ENCODE measurements at regions not wholly inside any gene's neighbourhood (a gene's known extent, or its start where the extent isn't known, plus 50 kb on each side); places are given as distances from the start of the nearest gene placed in this dataset.

DNA sequence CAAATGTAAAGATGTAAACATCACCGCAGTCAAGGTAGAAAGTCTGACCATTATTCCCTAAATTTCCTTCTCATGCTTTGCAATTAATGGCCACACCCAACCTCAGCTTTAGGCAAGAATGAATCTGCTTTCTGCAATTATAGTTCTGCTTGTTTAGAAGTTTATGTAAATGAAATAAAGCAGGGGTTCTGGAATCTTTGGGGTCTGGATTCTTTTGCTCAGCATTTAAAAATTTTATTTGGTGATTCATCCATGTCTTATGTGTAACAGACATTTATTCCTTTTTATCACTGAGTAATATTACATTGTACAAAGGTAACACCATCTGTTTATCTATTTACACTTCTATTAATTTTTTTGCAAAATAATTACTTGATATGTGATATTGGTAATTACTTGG, 613.6 kb downstream of the UTRN start:
- DNase-seq (ENCODE audit: low spot score) (no peak), ATAC-seq (no peak), FAIRE-seq (no peak)
- H3K27me3 ChIP-seq (ENCODE audit: control insufficient read depth in 1 of 2, insufficient read depth in 2 of 2, low read length in 2 of 2), result no peaks in the 10 kb centered on the region
- no peak overlapping the region for H3K4me3 ChIP-seq (replicated peaks in 1 of 3; ENCODE audit: insufficient read depth in 1 of 3, low read depth in 2 of 3, low read length in 3 of 3)
- H3K4me2 ChIP-seq (ENCODE audit: low read depth, low read length), result no peak overlapping the region
- TF ChIP-seq, protein P1, sequence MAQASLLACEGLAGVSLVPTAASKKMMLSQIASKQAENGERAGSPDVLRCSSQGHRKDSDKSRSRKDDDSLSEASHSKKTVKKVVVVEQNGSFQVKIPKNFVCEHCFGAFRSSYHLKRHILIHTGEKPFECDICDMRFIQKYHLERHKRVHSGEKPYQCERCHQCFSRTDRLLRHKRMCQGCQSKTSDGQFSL (CRISPR knock-in tag; IDR thresholded peaks at IDR 0.05), result no peak
- TF ChIP-seq RORA (CRISPR knock-in tag; IDR thresholded peaks at IDR 0.05) (no peak), SALL2 (CRISPR knock-in tag; IDR thresholded peaks at IDR 0.05) (no peak), ZEB1 (IDR thresholded peaks at IDR 0.05; ENCODE audit: insufficient replicate concordance, low read depth) (no peak), ZNF652 (CRISPR knock-in tag; IDR thresholded peaks at IDR 0.05; ENCODE audit: borderline replicate concordance, low read depth) (no peak), YY1 (IDR thresholded peaks at IDR 0.05; ENCODE audit: insufficient read depth, insufficient replicate concordance, low read depth, low read length) (no peak), SMARCC2 (IDR thresholded peaks at IDR 0.05) (no peak)
- no TSS peak for BruUV-seq (replicated peaks)
- WGBS (ENCODE audit: low lambda C conversion rate), result 95% methylated on average over 1 of the region's 1 CpG
- no peak overlapping the region for H3K9ac ChIP-seq (ENCODE audit: insufficient read depth, low read depth, low read length)
- no peaks in the 10 kb centered on the region for H3K9me3 ChIP-seq (ENCODE audit: low read length)
- intact Hi-C loops (cut with micrococcal nuclease; ENCODE audit: unreplicated experiment), result no loop called here
- H4K20me1 ChIP-seq (ENCODE audit: insufficient read depth, low read length), result no peaks in the 10 kb centered on the region
- in situ Hi-C loops (cut with HindIII; ENCODE audit: extremely low pct_ligation_motif_present, low pct_unique_long_range_greater_than_20kb), result no loop called here
- no peaks in the 10 kb centered on the region for H3K79me2 ChIP-seq (ENCODE audit: insufficient read depth, low read length)
- H3K27ac ChIP-seq (ENCODE audit: extremely low read length, insufficient read depth, low read length), result no peak overlapping the region
- ChIA-PET POLR2A (no interaction called here), CTCF (ENCODE audit: low intra/inter-chr PET ratio, low total read pairs) (no interaction called here)
- no peaks in the 10 kb centered on the region for H3K36me3 ChIP-seq (replicated peaks in 1 of 2; ENCODE audit: control insufficient read depth in 1 of 2, insufficient read depth in 2 of 2, low read length in 2 of 2)
- H2AFZ ChIP-seq (ENCODE audit: low read length), result no peak overlapping the region
- H3K4me1 ChIP-seq (ENCODE audit: insufficient read depth, low read length), result 0 out of 2 replicates have a peak, but pooled peaks cover 8% of the 10 kb centered on the region

DNA sequence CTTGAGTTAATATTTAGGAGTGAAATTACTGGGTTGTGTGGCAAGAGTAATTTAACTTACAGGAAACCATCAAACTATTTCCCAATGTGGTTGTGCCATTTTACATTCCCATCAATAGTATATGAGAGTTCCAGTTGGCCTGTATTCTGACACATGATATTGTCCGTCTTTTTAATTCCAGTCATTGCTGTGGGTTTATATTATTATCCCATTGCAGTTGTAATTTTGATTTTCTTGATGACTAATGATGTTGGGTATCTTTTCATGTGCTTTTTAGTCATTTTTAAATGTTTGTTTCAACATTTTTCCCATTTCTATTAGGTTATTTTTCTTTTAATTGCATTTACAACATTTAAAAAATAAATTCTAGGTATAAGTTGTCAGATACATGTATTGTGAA, 614.0 kb downstream of the UTRN start:
- Histone ChIP-seq H3K4me1 (ENCODE audit: insufficient read depth, low read length) (0 out of 2 replicates have a peak, but pooled peaks cover 8% of the 10 kb centered on the region), H4K20me1 (ENCODE audit: insufficient read depth, low read length) (no peaks in the 10 kb centered on the region), H3K9me3 (ENCODE audit: low read length) (no peaks in the 10 kb centered on the region), H3K4me2 (ENCODE audit: low read depth, low read length) (no peak overlapping the region), H3K79me2 (ENCODE audit: insufficient read depth, low read length) (no peaks in the 10 kb centered on the region), H3K9ac (ENCODE audit: insufficient read depth, low read depth, low read length) (no peak overlapping the region), H3K27ac (ENCODE audit: extremely low read length, insufficient read depth, low read length) (no peak overlapping the region), H2AFZ (ENCODE audit: low read length) (no peak overlapping the region), H3K4me3 (replicated peaks in 1 of 3; ENCODE audit: insufficient read depth in 1 of 3, low read depth in 2 of 3, low read length in 3 of 3) (no peak overlapping the region), H3K36me3 (replicated peaks in 1 of 2; ENCODE audit: control insufficient read depth in 1 of 2, insufficient read depth in 2 of 2, low read length in 2 of 2) (no peaks in the 10 kb centered on the region), H3K27me3 (ENCODE audit: control insufficient read depth in 1 of 2, insufficient read depth in 2 of 2, low read length in 2 of 2) (no peaks in the 10 kb centered on the region)
- in situ Hi-C loops (cut with HindIII; ENCODE audit: extremely low pct_ligation_motif_present, low pct_unique_long_range_greater_than_20kb), result no loop called here
- BruUV-seq (replicated peaks), result no TSS peak
- DNase-seq (ENCODE audit: low spot score) (no peak), ATAC-seq (no peak), FAIRE-seq (no peak)
- CTCF ChIA-PET (ENCODE audit: low intra/inter-chr PET ratio, low total read pairs), result no interaction called here
- intact Hi-C loops (cut with micrococcal nuclease; ENCODE audit: unreplicated experiment), result no loop called here
- WGBS (ENCODE audit: low lambda C conversion rate), result 11% methylated on average over 1 of the region's 1 CpG
- POLR2A ChIA-PET, result no interaction called here
- TF ChIP-seq, protein P2, sequence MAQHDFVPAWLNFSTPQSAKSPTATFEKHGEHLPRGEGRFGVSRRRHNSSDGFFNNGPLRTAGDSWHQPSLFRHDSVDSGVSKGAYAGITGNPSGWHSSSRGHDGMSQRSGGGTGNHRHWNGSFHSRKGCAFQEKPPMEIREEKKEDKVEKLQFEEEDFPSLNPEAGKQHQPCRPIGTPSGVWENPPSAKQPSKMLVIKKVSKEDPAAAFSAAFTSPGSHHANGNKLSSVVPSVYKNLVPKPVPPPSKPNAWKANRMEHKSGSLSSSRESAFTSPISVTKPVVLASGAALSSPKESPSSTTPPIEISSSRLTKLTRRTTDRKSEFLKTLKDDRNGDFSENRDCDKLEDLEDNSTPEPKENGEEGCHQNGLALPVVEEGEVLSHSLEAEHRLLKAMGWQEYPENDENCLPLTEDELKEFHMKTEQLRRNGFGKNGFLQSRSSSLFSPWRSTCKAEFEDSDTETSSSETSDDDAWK (CRISPR knock-in tag; IDR thresholded peaks at IDR 0.05), result no peak
- TF ChIP-seq, protein P3, sequence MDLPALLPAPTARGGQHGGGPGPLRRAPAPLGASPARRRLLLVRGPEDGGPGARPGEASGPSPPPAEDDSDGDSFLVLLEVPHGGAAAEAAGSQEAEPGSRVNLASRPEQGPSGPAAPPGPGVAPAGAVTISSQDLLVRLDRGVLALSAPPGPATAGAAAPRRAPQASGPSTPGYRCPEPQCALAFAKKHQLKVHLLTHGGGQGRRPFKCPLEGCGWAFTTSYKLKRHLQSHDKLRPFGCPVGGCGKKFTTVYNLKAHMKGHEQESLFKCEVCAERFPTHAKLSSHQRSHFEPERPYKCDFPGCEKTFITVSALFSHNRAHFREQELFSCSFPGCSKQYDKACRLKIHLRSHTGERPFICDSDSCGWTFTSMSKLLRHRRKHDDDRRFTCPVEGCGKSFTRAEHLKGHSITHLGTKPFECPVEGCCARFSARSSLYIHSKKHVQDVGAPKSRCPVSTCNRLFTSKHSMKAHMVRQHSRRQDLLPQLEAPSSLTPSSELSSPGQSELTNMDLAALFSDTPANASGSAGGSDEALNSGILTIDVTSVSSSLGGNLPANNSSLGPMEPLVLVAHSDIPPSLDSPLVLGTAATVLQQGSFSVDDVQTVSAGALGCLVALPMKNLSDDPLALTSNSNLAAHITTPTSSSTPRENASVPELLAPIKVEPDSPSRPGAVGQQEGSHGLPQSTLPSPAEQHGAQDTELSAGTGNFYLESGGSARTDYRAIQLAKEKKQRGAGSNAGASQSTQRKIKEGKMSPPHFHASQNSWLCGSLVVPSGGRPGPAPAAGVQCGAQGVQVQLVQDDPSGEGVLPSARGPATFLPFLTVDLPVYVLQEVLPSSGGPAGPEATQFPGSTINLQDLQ (CRISPR knock-in tag; IDR thresholded peaks at IDR 0.05), result no peak
- TF ChIP-seq, protein P4, sequence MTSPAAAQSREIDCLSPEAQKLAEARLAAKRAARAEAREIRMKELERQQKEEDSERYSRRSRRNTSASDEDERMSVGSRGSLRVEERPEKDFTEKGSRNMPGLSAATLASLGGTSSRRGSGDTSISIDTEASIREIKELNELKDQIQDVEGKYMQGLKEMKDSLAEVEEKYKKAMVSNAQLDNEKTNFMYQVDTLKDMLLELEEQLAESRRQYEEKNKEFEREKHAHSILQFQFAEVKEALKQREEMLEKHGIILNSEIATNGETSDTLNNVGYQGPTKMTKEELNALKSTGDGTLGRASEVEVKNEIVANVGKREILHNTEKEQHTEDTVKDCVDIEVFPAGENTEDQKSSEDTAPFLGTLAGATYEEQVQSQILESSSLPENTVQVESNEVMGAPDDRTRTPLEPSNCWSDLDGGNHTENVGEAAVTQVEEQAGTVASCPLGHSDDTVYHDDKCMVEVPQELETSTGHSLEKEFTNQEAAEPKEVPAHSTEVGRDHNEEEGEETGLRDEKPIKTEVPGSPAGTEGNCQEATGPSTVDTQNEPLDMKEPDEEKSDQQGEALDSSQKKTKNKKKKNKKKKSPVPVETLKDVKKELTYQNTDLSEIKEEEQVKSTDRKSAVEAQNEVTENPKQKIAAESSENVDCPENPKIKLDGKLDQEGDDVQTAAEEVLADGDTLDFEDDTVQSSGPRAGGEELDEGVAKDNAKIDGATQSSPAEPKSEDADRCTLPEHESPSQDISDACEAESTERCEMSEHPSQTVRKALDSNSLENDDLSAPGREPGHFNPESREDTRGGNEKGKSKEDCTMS (CRISPR knock-in tag; conservative IDR thresholded peaks at IDR 0.05), result no peak

Measured in HepG2 (cell line).